ENCODE measurements at regions not wholly inside any gene's neighbourhood (a gene's known extent, or its start where the extent isn't known, plus 50 kb on each side); places are given as distances from the start of the nearest gene placed in this dataset.

DNA sequence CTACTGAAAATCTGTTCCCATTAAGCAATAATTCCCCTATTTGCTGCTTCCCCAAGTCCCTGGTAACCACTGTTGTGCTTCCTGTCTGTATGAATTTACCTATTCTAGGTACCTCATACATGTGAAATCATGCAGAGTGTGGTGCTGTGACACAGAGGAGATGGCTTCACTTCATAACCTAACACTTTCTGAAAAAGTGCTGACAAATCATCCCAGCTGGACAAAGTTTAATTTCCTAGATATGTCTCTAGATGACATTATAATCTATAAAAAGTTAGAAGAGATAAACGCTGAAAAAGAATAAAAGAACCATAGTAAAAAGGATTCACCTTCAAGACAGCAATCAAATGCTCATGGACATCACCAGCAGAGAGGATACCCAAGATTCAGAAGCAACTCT is 277.9 kb downstream of the SKIDA1 start:
- no peak overlapping the region for H2BK5ac ChIP-seq (ENCODE audit: low read depth, low read length, poor library complexity, severe bottlenecking)
- H3K79me1 ChIP-seq (replicated peaks; ENCODE audit: low read length, poor library complexity, severe bottlenecking), result no peaks in the 10 kb centered on the region
- no peak overlapping the region for H3K14ac ChIP-seq (ENCODE audit: low read length in 2 of 2)
- H3K9ac ChIP-seq (ENCODE audit: low read length), result no peak overlapping the region
- H4K91ac ChIP-seq (ENCODE audit: low read length), result no peak overlapping the region
- H4K8ac ChIP-seq (ENCODE audit: low read length), result no peak overlapping the region
- no peak overlapping the region for H2AK5ac ChIP-seq (ENCODE audit: low read length, severe bottlenecking)
- H3K27ac ChIP-seq (ENCODE audit: low read length, poor library complexity, severe bottlenecking), result no peak overlapping the region
- H3K4me1 ChIP-seq (ENCODE audit: control insufficient read depth, insufficient read depth, low read depth, low read length), result no peaks in the 10 kb centered on the region
- no peak overlapping the region for H3K4me3 ChIP-seq (ENCODE audit: insufficient read depth in 1 of 2, low read depth in 1 of 2, low read length in 2 of 2)
- H3K23ac ChIP-seq (ENCODE audit: low read length in 2 of 2), result no peak overlapping the region
- no peak overlapping the region for H2BK15ac ChIP-seq (ENCODE audit: low read depth, poor library complexity, severe bottlenecking)
- no peak overlapping the region for H3K4me2 ChIP-seq (ENCODE audit: low read length, poor library complexity, severe bottlenecking)
- no peaks in the 10 kb centered on the region for H3K36me3 ChIP-seq (ENCODE audit: control insufficient read depth in 1 of 2, insufficient read depth in 2 of 2, low read depth in 1 of 2, low read length in 2 of 2)
- H3K4ac ChIP-seq (ENCODE audit: low read depth in 1 of 2, low read length in 2 of 2), result no peak overlapping the region
- no peaks in the 10 kb centered on the region for H3K27me3 ChIP-seq (ENCODE audit: control insufficient read depth in 1 of 2, insufficient read depth in 1 of 2, low read length in 2 of 2)
- no peak overlapping the region for H2BK12ac ChIP-seq (ENCODE audit: low read length in 2 of 2)
- H3K18ac ChIP-seq (ENCODE audit: low read depth in 1 of 2, low read length in 2 of 2), result no peak overlapping the region
- no CpG with 5 or more reads among the region's 1 CpG for WGBS
- no peak overlapping the region for H2BK120ac ChIP-seq (ENCODE audit: low read depth, low read length)
- no peak overlapping the region for H2AFZ ChIP-seq (ENCODE audit: low read depth, low read length)
- H3K9me3 ChIP-seq (ENCODE audit: control insufficient read depth, low read length), result no peaks in the 10 kb centered on the region
- DNase-seq, result no peak

- Histone ChIP-seq H3K23ac (ENCODE audit: low read length in 2 of 2) (no peak overlapping the region), H3K14ac (ENCODE audit: low read length in 2 of 2) (no peak overlapping the region), H3K27me3 (ENCODE audit: control insufficient read depth in 1 of 2, insufficient read depth in 1 of 2, low read length in 2 of 2) (no peaks in the 10 kb centered on the region), H4K91ac (ENCODE audit: low read length) (no peak overlapping the region), H2BK5ac (ENCODE audit: low read depth, low read length, poor library complexity, severe bottlenecking) (no peak overlapping the region), H3K79me1 (replicated peaks; ENCODE audit: low read length, poor library complexity, severe bottlenecking) (no peaks in the 10 kb centered on the region), H2AK5ac (ENCODE audit: low read length, severe bottlenecking) (no peak overlapping the region), H2BK15ac (ENCODE audit: low read depth, poor library complexity, severe bottlenecking) (no peak overlapping the region), H3K4me1 (ENCODE audit: control insufficient read depth, insufficient read depth, low read depth, low read length) (no peaks in the 10 kb centered on the region), H4K8ac (ENCODE audit: low read length) (no peak overlapping the region), H3K36me3 (ENCODE audit: control insufficient read depth in 1 of 2, insufficient read depth in 2 of 2, low read depth in 1 of 2, low read length in 2 of 2) (no peaks in the 10 kb centered on the region), H3K18ac (ENCODE audit: low read depth in 1 of 2, low read length in 2 of 2) (no peak overlapping the region), H3K4ac (ENCODE audit: low read depth in 1 of 2, low read length in 2 of 2) (no peak overlapping the region), H3K27ac (ENCODE audit: low read length, poor library complexity, severe bottlenecking) (no peak overlapping the region), H2BK12ac (ENCODE audit: low read length in 2 of 2) (no peak overlapping the region), H3K4me2 (ENCODE audit: low read length, poor library complexity, severe bottlenecking) (no peak overlapping the region), H2AFZ (ENCODE audit: low read depth, low read length) (no peak overlapping the region), H3K4me3 (ENCODE audit: insufficient read depth in 1 of 2, low read depth in 1 of 2, low read length in 2 of 2) (no peak overlapping the region), H2BK120ac (ENCODE audit: low read depth, low read length) (no peak overlapping the region), H3K9ac (ENCODE audit: low read length) (no peak overlapping the region), H3K9me3 (ENCODE audit: control insufficient read depth, low read length) (no peaks in the 10 kb centered on the region)
- DNase-seq, result no peak
- WGBS, result 95% methylated on average over 5 of the region's 5 CpGs
These were observed 279.3 kb downstream of the SKIDA1 start for GRCh38 chr10:21246178-21246577.

GRCh38 chr10:21243748-21244257 is 281.7 kb downstream of the SKIDA1 start:
- Histone ChIP-seq H3K14ac (ENCODE audit: low read length in 2 of 2) (no peak overlapping the region), H3K36me3 (ENCODE audit: control insufficient read depth in 1 of 2, insufficient read depth in 2 of 2, low read depth in 1 of 2, low read length in 2 of 2) (no peaks in the 10 kb centered on the region), H2AFZ (ENCODE audit: low read depth, low read length) (no peak overlapping the region), H4K8ac (ENCODE audit: low read length) (no peak overlapping the region), H3K9ac (ENCODE audit: low read length) (no peak overlapping the region), H3K27ac (ENCODE audit: low read length, poor library complexity, severe bottlenecking) (no peak overlapping the region), H2BK15ac (ENCODE audit: low read depth, poor library complexity, severe bottlenecking) (no peak overlapping the region), H3K9me3 (ENCODE audit: control insufficient read depth, low read length) (no peaks in the 10 kb centered on the region), H4K91ac (ENCODE audit: low read length) (no peak overlapping the region), H3K18ac (ENCODE audit: low read depth in 1 of 2, low read length in 2 of 2) (no peak overlapping the region), H3K4me3 (ENCODE audit: insufficient read depth in 1 of 2, low read depth in 1 of 2, low read length in 2 of 2) (no peak overlapping the region), H2BK12ac (ENCODE audit: low read length in 2 of 2) (no peak overlapping the region), H3K23ac (ENCODE audit: low read length in 2 of 2) (no peak overlapping the region), H3K27me3 (ENCODE audit: control insufficient read depth in 1 of 2, insufficient read depth in 1 of 2, low read length in 2 of 2) (no peaks in the 10 kb centered on the region), H3K79me1 (replicated peaks; ENCODE audit: low read length, poor library complexity, severe bottlenecking) (no peaks in the 10 kb centered on the region), H2AK5ac (ENCODE audit: low read length, severe bottlenecking) (no peak overlapping the region), H3K4ac (ENCODE audit: low read depth in 1 of 2, low read length in 2 of 2) (no peak overlapping the region), H3K4me1 (ENCODE audit: control insufficient read depth, insufficient read depth, low read depth, low read length) (no peaks in the 10 kb centered on the region), H2BK5ac (ENCODE audit: low read depth, low read length, poor library complexity, severe bottlenecking) (no peak overlapping the region), H2BK120ac (ENCODE audit: low read depth, low read length) (no peak overlapping the region), H3K4me2 (ENCODE audit: low read length, poor library complexity, severe bottlenecking) (no peak overlapping the region)
- DNase-seq, result no peak
- 92% methylated on average over 6 of the region's 8 CpGs for WGBS

- Histone ChIP-seq H2BK15ac (ENCODE audit: low read depth, poor library complexity, severe bottlenecking) (no peak overlapping the region), H2AK5ac (ENCODE audit: low read length, severe bottlenecking) (no peak overlapping the region), H3K9ac (ENCODE audit: low read length) (no peak overlapping the region), H4K91ac (ENCODE audit: low read length) (no peak overlapping the region), H2BK120ac (ENCODE audit: low read depth, low read length) (no peak overlapping the region), H2AFZ (ENCODE audit: low read depth, low read length) (no peak overlapping the region), H3K4me3 (ENCODE audit: insufficient read depth in 1 of 2, low read depth in 1 of 2, low read length in 2 of 2) (no peak overlapping the region), H3K14ac (ENCODE audit: low read length in 2 of 2) (no peak overlapping the region), H3K36me3 (ENCODE audit: control insufficient read depth in 1 of 2, insufficient read depth in 2 of 2, low read depth in 1 of 2, low read length in 2 of 2) (no peaks in the 10 kb centered on the region), H3K4me2 (ENCODE audit: low read length, poor library complexity, severe bottlenecking) (no peak overlapping the region), H4K8ac (ENCODE audit: low read length) (no peak overlapping the region), H3K23ac (ENCODE audit: low read length in 2 of 2) (no peak overlapping the region), H3K4ac (ENCODE audit: low read depth in 1 of 2, low read length in 2 of 2) (no peak overlapping the region), H3K9me3 (ENCODE audit: control insufficient read depth, low read length) (no peaks in the 10 kb centered on the region), H3K18ac (ENCODE audit: low read depth in 1 of 2, low read length in 2 of 2) (no peak overlapping the region), H3K79me1 (replicated peaks; ENCODE audit: low read length, poor library complexity, severe bottlenecking) (no peaks in the 10 kb centered on the region), H3K27me3 (ENCODE audit: control insufficient read depth in 1 of 2, insufficient read depth in 1 of 2, low read length in 2 of 2) (no peaks in the 10 kb centered on the region), H3K4me1 (ENCODE audit: control insufficient read depth, insufficient read depth, low read depth, low read length) (no peaks in the 10 kb centered on the region), H2BK5ac (ENCODE audit: low read depth, low read length, poor library complexity, severe bottlenecking) (no peak overlapping the region), H3K27ac (ENCODE audit: low read length, poor library complexity, severe bottlenecking) (no peak overlapping the region), H2BK12ac (ENCODE audit: low read length in 2 of 2) (no peak overlapping the region)
- DNase-seq, result no peak
- WGBS, result 98% methylated on average over 3 of the region's 3 CpGs
These were observed 282.6 kb downstream of the SKIDA1 start for GRCh38 chr10:21242915-21243314.
